Skeletal muscle tissue (tissue), 3 donors: ENCODE measurements at regions not wholly inside any gene's neighbourhood (a gene's known extent, or its start where the extent isn't known, plus 50 kb on each side); places are given as distances from the start of the nearest gene placed in this dataset.
"Not testable (repeated sequence)": the region's sequence is repeated elsewhere in the genome, so short reads cannot be mapped to it uniquely, and the experiment has no call there.

Experiments
- H3K27ac ChIP-seq: one replicate; pipeline ENCODE4 v1.7.0; 2013; ENCODE audit warnings: mild to moderate bottlenecking, low read depth, low read length, inconsistent platforms
- H3K27me3 ChIP-seq, 3 donors: one replicate each; pipeline ENCODE4 v1.7.0; 2013; ENCODE audit warnings: low read length in 3 of 3; ENCODE audit not compliant: control insufficient read depth in 3 of 3, insufficient read depth in 3 of 3
- H3K36me3 ChIP-seq, 3 donors: one replicate each; pipeline ENCODE4 v1.7.0; 2013; ENCODE audit warnings: low read length in 3 of 3; ENCODE audit not compliant: control insufficient read depth in 3 of 3, insufficient read depth in 3 of 3
- H3K4me1 ChIP-seq, 3 donors: one replicate each; pipeline ENCODE4 v1.7.0; 2013; ENCODE audit warnings: low read length in 3 of 3, mild to moderate bottlenecking in 3 of 3; ENCODE audit not compliant: control insufficient read depth in 3 of 3, insufficient read depth in 3 of 3
- H3K4me3 ChIP-seq, 3 donors: one replicate each; pipeline ENCODE4 v1.7.0; 2013; ENCODE audit warnings: low read length in 3 of 3
- H3K9ac ChIP-seq, 3 donors: one replicate each; pipeline ENCODE4 v1.7.0; 2013; ENCODE audit warnings: low read length in 3 of 3, mild to moderate bottlenecking in 3 of 3, moderate library complexity in 2 of 3, low read depth in 1 of 3
- H3K9me3 ChIP-seq, 3 donors: one replicate each; pipeline ENCODE4 v1.7.0; 2013; ENCODE audit warnings: low read length in 3 of 3; ENCODE audit not compliant: control insufficient read depth in 3 of 3
- donor health status: Osteomylitis.

DNA sequence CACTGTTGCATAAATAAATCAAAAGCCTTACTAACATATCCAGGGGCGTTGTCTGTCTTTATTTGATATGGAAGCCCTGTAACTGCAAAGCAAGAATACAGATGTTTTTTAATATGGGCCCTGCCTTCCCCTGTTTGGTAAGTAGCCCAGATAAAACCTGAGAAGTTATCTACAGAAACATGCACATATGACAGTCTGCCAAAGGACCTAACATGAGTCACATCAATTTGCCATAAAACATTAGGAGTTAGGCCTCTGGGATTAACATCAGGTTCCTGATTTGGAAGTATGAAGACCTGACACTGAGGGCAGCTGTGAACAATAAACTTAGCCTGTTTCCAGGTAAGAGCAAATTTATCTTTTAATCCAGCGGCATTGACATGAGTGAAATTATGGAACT lies 1588.8 kb downstream of the REEP3 start:
- Histone ChIP-seq H3K9ac (no peak overlapping the region), H3K27ac (no peak overlapping the region), H3K36me3 (no peaks in the 10 kb centered on the region), H3K4me3 (no peak overlapping the region), H3K4me1 (no peaks in the 10 kb centered on the region), H3K9me3 (no peaks in the 10 kb centered on the region), H3K27me3 (no peaks in the 10 kb centered on the region)

DNA sequence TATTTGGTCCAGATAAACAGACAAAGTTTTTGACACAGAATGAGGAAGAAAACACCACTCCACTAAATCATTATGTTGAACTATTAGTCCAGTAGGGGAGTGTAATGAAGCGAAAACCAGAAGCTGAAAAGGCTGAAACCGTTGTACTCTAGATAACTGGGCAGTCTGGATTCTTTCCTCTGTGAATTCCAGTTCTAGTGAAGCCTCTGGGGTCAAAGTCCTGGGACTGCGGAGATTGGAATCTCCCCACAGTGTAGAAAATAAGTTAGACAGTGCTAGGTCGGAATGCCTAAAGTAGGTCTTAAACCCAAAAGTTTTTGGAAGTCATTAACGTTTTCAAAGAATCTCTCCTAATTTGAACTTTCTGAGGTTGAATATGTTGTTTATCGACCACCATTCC lies 1589.9 kb downstream of the REEP3 start:
- H3K9ac ChIP-seq, H3K9me3 ChIP-seq, H3K27me3 ChIP-seq, H3K27ac ChIP-seq, H3K4me1 ChIP-seq, H3K4me3 ChIP-seq, H3K36me3 ChIP-seq: not testable (repeated sequence)

DNA sequence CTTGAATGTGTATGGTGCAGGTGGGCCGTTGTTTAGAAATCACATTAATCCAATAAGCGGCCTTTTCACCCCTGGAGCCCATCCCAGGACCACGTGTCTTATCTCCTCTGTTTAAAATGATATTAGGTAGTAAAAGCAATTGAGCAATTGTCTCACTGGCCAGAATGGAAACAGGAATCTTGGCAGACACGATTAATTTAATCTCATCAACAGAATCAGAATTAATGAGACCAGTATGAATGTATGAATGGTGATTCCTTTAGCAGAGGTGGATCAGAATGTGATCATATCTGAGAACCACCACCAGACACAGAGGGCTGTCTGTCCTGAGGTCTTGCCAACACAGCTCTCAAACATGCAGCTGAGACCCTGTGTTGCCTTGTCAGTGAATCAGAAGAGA lies 1591.4 kb downstream of the REEP3 start:
- Histone ChIP-seq H3K27ac (no peak overlapping the region), H3K9ac (no peak overlapping the region), H3K4me1 (no peaks in the 10 kb centered on the region), H3K4me3 (no peak overlapping the region), H3K27me3 (no peaks in the 10 kb centered on the region), H3K9me3 (no peaks in the 10 kb centered on the region), H3K36me3 (no peaks in the 10 kb centered on the region)

DNA sequence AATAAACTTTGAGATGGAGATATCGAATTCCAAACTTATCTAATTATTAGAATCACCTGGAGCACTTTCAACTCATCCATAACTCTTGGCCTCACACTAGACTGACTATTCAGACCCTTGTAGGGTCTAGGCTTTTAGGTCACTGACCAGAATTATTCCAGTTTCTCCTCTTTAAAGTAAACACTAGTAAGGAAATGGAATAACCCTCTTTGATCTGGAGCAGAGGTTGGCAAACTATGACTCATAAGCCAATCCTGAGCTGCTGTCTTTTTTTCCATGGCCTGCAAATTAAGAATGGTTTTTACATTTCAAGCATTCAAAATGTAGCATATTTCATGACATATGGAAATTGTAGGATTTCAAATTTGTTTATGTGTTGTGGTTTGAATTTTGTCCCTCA lies 1601.9 kb downstream of the REEP3 start:
- Histone ChIP-seq H3K27ac (no peak overlapping the region), H3K9me3 (no peaks in the 10 kb centered on the region), H3K27me3 (no peaks in the 10 kb centered on the region), H3K4me3 (no peak overlapping the region), H3K9ac (no peak overlapping the region), H3K36me3 (no peaks in the 10 kb centered on the region), H3K4me1 (no peaks in the 10 kb centered on the region)

DNA sequence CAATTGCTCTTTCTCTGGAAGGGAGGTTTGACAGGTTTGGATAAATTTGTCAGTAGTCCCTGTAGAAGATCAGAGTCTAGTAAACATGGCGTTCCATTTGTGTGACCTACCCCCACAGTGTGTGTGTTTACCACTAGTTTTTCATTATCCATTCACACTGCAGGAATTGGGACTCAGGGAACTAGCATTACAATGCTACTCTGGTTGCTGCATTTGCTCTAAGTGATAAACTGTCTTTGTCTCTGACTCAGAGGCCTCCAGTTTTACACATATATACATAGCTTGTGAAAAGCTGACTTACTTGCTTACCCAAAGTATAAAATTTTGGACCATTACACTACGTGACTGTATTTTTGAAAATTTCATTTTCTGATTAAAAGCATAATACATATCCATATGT lies 1604.0 kb downstream of the REEP3 start:
- Histone ChIP-seq H3K4me3 (no peak overlapping the region), H3K4me1 (no peaks in the 10 kb centered on the region), H3K9me3 (no peaks in the 10 kb centered on the region), H3K9ac (no peak overlapping the region), H3K36me3 (no peaks in the 10 kb centered on the region), H3K27ac (no peak overlapping the region), H3K27me3 (no peaks in the 10 kb centered on the region)

DNA sequence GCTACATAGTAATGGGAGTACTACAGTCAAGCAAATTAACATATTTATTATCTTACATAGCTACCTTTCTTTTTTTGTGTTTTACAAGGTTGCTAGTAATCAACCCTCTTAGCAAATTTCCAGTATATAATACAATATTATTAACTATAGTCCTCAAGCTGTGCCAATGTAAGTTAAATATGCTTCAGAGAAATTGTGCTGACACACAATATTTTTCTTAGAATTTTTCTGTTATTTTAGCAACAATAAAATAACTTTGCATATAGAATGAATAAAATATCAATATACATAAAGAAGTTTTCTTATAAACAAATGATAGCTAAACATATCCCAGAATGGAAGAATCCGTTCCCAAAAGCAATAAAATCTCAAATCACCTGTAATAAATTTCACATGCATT lies 1605.1 kb downstream of the REEP3 start:
- Histone ChIP-seq H3K27ac (no peak overlapping the region), H3K36me3 (no peaks in the 10 kb centered on the region), H3K4me3 (no peak overlapping the region)

DNA sequence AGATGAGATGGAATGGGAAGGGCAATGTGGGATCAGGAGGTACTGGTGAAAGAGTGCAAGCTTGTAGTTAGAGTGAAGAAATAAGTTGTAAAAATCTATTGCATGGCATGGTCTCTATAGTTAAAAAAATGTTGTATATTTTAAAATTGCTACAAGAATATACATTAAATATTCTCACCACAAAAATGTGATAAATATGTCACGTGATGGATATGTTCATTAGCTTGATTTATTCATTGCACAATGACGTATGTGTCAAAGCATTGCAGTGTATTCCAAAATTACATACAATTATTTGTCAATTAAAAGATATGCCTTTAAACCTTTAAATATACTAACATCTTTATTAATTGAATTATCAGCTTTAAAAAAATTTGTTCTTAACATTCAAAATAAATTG lies 1607.1 kb downstream of the REEP3 start:
- no peak overlapping the region for H3K9ac ChIP-seq
- H3K27ac ChIP-seq, result no peak overlapping the region
- H3K9me3 ChIP-seq, result no peaks in the 10 kb centered on the region
- no peaks in the 10 kb centered on the region for H3K27me3 ChIP-seq
- H3K36me3 ChIP-seq, result no peaks in the 10 kb centered on the region
- H3K4me3 ChIP-seq, result no peak overlapping the region
- no peaks in the 10 kb centered on the region for H3K4me1 ChIP-seq

More for the DNA sequence above, 1605.1 kb downstream of the REEP3 start:
- H3K9me3 ChIP-seq, result no peaks in the 10 kb centered on the region
- no peaks in the 10 kb centered on the region for H3K4me1 ChIP-seq
- H3K9ac ChIP-seq, result no peak overlapping the region
- H3K27me3 ChIP-seq, result no peaks in the 10 kb centered on the region

DNA sequence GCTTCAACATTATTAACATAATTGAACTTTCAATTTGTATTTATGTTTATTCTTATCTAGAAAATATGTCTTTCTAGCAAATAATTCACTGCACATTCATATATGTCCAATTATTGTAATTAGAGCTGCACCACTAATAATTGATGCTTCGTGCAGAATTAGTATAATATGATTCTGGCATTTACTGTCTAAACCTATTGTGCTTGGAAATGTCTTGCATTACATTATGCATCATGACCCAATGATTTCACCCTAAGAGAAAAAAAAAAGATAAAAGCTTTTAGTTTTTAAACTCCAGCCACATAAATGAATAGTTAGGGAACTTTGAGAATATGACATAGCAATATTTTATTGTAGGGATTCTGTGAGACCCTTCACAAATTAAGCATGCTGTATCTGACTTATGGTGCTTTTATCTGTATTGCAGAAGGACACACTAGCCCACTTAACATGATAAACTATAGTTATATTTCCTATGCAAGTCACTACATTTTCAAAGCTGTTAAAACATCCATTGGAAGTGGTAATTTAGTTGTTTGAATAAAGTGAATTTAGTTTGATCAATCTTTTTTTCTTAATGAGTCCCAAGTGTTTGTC lies 1609.1 kb downstream of the REEP3 start:
- H3K4me3 ChIP-seq, result no peak overlapping the region
- H3K36me3 ChIP-seq, result no peaks in the 10 kb centered on the region
- H3K9ac ChIP-seq, result no peak overlapping the region
- H3K9me3 ChIP-seq, result no peaks in the 10 kb centered on the region
- no peak overlapping the region for H3K27ac ChIP-seq
- no peaks in the 10 kb centered on the region for H3K27me3 ChIP-seq
- H3K4me1 ChIP-seq, result no peaks in the 10 kb centered on the region

DNA sequence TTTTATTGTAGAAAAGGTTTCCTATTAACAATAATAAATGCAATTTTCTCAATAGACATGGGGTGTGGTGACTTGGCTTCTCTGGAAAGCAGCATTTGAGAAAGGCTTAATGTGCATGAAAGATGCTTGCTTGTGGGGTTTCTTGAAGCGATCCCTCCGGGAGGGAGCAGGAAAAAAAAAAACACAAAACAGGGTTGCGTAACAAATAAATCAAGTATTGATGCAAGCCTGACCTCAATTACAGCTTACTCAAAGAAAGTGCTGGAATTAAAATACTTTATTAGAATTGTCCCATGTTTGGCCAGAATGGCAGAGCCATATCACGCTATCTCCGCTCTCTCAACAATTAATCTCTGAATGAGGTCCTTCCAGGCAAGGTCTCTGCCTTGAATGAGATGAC lies 1612.5 kb downstream of the REEP3 start:
- H3K9ac ChIP-seq, result no peak overlapping the region
- H3K9me3 ChIP-seq, result no peaks in the 10 kb centered on the region
- H3K4me3 ChIP-seq, result no peak overlapping the region
- H3K4me1 ChIP-seq, result no peaks in the 10 kb centered on the region
- H3K36me3 ChIP-seq, result no peaks in the 10 kb centered on the region
- no peaks in the 10 kb centered on the region for H3K27me3 ChIP-seq
- H3K27ac ChIP-seq, result no peak overlapping the region

DNA sequence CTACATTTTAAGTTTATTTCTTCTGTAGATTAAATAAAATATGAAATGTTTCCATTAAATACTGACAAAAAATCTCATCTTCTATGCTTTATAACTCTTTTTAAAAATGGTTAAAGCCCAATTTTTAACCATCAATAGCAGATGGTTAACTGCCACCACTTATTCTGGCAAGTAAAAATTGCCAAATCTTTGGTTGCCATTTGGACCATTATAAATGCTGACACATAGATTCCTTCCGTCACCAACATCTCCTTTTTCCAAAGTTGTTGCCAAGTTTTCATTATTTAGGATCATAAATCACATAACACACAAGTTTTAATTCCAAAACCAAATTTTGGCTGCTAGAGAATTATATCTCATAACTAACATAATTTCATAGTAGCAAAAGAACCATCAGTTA lies 1614.3 kb downstream of the REEP3 start:
- Histone ChIP-seq H3K27ac (no peak overlapping the region), H3K9me3 (no peaks in the 10 kb centered on the region), H3K9ac (no peak overlapping the region), H3K4me1 (no peaks in the 10 kb centered on the region), H3K36me3 (no peaks in the 10 kb centered on the region), H3K4me3 (no peak overlapping the region), H3K27me3 (no peaks in the 10 kb centered on the region)
